NB4 (cell line): ENCODE measurements at regions not wholly inside any gene's neighbourhood (a gene's known extent, or its start where the extent isn't known, plus 50 kb on each side); places are given as distances from the start of the nearest gene placed in this dataset.

Experiments used
- MYC ChIP-seq: IDR thresholded peaks from 2 replicates; pipeline ENCODE4 v1.6.1; 2011; ENCODE audit warnings: low read depth, low read length
- POLR2A ChIP-seq: IDR thresholded peaks from 2 replicates; pipeline ENCODE4 v1.6.1; 2011; ENCODE audit warnings: mild to moderate bottlenecking; ENCODE audit not compliant: insufficient read length; ENCODE audit errors: extremely low read depth
- TF ChIP-seq, protein P1 (sequence below): IDR thresholded peaks from one replicate; pipeline ENCODE4 v1.5.1; 2012; ENCODE audit warnings: low read depth, low read length
- TF ChIP-seq, protein P2 (sequence below): IDR thresholded peaks from 2 replicates; pipeline ENCODE4 v1.6.1; 2011; ENCODE audit warnings: low read depth, low read length

DNA sequence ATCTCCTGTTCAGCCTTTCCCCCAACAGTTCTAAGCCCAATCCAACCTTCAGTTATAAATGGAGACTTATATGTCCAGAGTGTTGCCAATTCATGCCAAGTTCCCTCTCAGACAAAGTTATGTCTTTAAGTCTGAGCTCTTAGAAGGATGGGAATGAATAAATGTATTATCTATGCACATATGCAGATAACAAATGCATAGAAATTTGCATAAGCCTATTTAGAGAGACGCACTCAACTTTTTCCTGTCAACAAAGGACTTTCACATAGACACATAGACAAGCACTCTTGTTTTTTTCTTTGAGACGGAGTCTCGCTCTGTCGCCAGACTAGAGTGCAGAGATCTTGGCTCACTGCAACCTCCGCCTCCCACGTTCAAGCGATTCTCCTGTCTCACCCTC is 95.1 kb downstream of the SOX9 start:
- TF ChIP-seq POLR2A (no peak), MYC (no peak)
- TF ChIP-seq, protein P1, sequence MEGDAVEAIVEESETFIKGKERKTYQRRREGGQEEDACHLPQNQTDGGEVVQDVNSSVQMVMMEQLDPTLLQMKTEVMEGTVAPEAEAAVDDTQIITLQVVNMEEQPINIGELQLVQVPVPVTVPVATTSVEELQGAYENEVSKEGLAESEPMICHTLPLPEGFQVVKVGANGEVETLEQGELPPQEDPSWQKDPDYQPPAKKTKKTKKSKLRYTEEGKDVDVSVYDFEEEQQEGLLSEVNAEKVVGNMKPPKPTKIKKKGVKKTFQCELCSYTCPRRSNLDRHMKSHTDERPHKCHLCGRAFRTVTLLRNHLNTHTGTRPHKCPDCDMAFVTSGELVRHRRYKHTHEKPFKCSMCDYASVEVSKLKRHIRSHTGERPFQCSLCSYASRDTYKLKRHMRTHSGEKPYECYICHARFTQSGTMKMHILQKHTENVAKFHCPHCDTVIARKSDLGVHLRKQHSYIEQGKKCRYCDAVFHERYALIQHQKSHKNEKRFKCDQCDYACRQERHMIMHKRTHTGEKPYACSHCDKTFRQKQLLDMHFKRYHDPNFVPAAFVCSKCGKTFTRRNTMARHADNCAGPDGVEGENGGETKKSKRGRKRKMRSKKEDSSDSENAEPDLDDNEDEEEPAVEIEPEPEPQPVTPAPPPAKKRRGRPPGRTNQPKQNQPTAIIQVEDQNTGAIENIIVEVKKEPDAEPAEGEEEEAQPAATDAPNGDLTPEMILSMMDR: no peak
- TF ChIP-seq, protein P2, sequence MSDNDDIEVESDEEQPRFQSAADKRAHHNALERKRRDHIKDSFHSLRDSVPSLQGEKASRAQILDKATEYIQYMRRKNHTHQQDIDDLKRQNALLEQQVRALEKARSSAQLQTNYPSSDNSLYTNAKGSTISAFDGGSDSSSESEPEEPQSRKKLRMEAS: no peak
